ENCODE measurements at regions not wholly inside any gene's neighbourhood (a gene's known extent, or its start where the extent isn't known, plus 50 kb on each side); places are given as distances from the start of the nearest gene placed in this dataset.

GRCh38 chr3:83873550-83873949, 1085.2 kb upstream of the CADM2 start:
- TF ChIP-seq, protein P1, sequence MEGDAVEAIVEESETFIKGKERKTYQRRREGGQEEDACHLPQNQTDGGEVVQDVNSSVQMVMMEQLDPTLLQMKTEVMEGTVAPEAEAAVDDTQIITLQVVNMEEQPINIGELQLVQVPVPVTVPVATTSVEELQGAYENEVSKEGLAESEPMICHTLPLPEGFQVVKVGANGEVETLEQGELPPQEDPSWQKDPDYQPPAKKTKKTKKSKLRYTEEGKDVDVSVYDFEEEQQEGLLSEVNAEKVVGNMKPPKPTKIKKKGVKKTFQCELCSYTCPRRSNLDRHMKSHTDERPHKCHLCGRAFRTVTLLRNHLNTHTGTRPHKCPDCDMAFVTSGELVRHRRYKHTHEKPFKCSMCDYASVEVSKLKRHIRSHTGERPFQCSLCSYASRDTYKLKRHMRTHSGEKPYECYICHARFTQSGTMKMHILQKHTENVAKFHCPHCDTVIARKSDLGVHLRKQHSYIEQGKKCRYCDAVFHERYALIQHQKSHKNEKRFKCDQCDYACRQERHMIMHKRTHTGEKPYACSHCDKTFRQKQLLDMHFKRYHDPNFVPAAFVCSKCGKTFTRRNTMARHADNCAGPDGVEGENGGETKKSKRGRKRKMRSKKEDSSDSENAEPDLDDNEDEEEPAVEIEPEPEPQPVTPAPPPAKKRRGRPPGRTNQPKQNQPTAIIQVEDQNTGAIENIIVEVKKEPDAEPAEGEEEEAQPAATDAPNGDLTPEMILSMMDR (IDR thresholded peaks at IDR 0.05; ENCODE audit: low read depth, low read length, missing control alignments) = no peak
- no peak for DNase-seq
- Histone ChIP-seq H3K36me3 (replicated peaks) (no peaks in the 10 kb centered on the region), H3K27me3 (replicated peaks) (no peaks in the 10 kb centered on the region), H3K4me3 (ENCODE audit: low read depth, low read length) (no peak overlapping the region), H3K27ac (no peak overlapping the region)
- in situ Hi-C loops (cut with HindIII; ENCODE audit: low pct_ligation_motif_present, low sequenced_read_pairs) = no loop called here

DNA sequence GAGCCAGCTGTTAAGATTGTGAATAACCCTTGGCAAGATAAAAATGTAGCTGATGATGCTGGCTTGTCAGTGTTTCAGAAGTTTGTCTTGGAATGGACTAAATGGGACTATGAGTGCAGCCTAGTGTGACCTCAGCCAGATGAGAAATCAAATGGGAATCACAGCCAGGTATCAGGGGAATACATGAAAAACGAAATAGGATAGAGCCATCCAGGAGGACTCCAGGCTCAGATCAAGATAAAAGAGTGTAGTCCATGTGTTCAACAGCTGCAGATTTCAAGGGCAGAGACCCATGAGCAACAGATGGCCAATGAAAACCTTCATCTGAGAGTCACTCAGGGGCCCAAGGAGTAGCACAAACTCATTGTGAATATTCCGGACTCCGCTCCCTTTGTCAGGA, 1080.9 kb upstream of the CADM2 start:
- no peak overlapping the region for H3K27ac ChIP-seq
- no peak for DNase-seq
- H3K27me3 ChIP-seq (replicated peaks) = no peaks in the 10 kb centered on the region
- TF ChIP-seq, protein P1 (IDR thresholded peaks at IDR 0.05; ENCODE audit: low read depth, low read length, missing control alignments) = no peak
- no peaks in the 10 kb centered on the region for H3K36me3 ChIP-seq (replicated peaks)
- in situ Hi-C loops (cut with HindIII; ENCODE audit: low pct_ligation_motif_present, low sequenced_read_pairs) = no loop called here
- no peak overlapping the region for H3K4me3 ChIP-seq (ENCODE audit: low read depth, low read length)

DNA sequence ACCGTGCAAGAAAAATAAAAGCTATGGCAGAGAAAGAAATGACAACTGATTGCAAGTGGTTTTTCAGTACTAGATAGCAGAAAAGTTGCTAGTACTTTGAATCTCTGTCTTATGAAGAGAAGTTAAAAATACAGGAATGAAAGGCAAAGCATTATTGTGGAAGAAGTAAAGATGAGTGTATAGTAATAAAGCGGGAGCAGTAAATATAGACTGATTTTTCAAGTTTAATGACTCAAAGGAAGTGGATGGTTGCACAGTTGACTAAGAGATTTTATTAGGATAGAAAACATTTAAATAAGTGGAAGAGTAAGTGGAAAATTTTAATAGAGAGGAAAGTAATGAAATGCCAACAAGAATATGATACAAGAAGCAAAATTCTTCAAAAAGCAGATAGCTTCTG, 1076.1 kb upstream of the CADM2 start:
- Histone ChIP-seq H3K27me3 (replicated peaks) (no peaks in the 10 kb centered on the region), H3K4me3 (ENCODE audit: low read depth, low read length) (no peak overlapping the region), H3K27ac (no peak overlapping the region), H3K36me3 (replicated peaks) (no peaks in the 10 kb centered on the region)
- in situ Hi-C loops (cut with HindIII; ENCODE audit: low pct_ligation_motif_present, low sequenced_read_pairs) = no loop called here
- TF ChIP-seq, protein P1 (IDR thresholded peaks at IDR 0.05; ENCODE audit: low read depth, low read length, missing control alignments) = no peak
- DNase-seq = no peak

DNA sequence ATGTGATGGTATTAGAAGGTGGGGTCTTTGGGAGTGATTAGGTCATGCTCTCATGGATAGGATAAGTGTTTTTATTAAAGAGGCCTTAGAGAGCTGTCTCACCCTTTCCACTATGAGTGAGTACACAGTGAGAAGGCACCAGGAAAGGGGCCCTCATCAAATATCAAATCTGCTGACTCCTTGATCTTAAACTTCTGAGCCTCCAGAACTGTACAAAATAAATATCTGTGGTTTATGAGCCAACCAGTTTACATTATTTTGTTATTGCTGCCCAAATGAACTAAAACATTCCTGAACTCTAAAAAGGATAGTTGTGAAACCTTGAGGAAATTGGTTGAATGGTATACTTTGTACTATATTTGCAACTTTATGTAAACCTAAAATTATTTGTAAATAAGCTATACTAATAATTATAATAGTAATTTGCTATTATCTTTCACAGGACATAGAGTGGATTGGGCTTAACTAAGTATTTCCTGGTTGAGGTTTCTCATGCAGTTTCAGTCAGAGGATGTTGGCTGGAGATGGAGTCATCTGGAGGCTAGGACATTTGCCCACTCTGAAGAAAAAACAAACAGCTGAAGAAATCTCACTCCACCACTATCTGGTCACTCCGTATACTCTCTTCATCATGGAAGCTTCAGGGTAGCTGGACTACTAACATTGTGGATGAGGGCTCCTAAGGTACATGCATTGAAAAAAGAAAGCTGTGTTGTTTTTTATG, 1068.6 kb upstream of the CADM2 start:
- TF ChIP-seq, protein P1 (IDR thresholded peaks at IDR 0.05; ENCODE audit: low read depth, low read length, missing control alignments) = no peak
- H3K27ac ChIP-seq = no peak overlapping the region
- in situ Hi-C loops (cut with HindIII; ENCODE audit: low pct_ligation_motif_present, low sequenced_read_pairs) = no loop called here
- no peaks in the 10 kb centered on the region for H3K36me3 ChIP-seq (replicated peaks)
- H3K4me3 ChIP-seq (ENCODE audit: low read depth, low read length) = no peak overlapping the region
- no peaks in the 10 kb centered on the region for H3K27me3 ChIP-seq (replicated peaks)
- no peak for DNase-seq

DNA sequence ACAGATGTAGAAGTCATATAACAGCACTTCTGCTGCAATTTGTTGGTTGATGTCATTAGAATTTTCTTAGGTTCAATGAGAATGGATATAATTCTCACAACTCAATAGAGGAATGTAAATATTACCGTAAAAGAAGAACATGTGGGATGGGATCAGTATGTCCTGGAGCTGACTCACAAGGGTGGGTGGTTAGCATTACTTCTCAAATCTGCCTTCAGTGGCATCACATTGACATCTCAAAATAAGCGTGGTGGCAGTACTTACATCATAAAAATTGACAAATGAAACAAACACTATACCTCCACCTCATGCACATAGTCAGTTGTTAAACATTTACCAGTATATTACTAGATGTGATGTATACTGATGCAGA, 1068.0 kb upstream of the CADM2 start:
- H3K27me3 ChIP-seq (replicated peaks) = no peaks in the 10 kb centered on the region
- TF ChIP-seq, protein P1 (IDR thresholded peaks at IDR 0.05; ENCODE audit: low read depth, low read length, missing control alignments) = no peak

DNA sequence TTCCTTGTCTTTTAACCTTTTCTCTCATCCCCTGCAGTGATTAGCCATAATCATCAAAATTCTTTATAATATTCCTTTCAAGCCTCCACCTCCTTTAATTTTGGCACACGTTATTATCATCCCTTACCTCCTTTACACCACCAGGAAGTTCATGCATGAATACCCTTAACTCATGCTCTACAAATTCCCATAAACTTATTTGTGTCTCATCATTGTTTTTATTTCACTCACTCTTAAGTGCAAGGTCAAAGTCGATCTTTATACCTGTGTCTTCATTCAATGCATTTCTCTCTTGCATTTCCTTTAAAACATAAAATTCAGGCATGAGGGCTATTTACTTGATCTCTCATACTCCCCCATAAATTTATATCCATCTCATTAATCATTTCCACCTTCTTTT, 1064.6 kb upstream of the CADM2 start:
- Histone ChIP-seq H3K27ac (no peak overlapping the region), H3K36me3 (replicated peaks) (no peaks in the 10 kb centered on the region), H3K27me3 (replicated peaks) (no peaks in the 10 kb centered on the region), H3K4me3 (ENCODE audit: low read depth, low read length) (no peak overlapping the region)
- TF ChIP-seq, protein P1 (IDR thresholded peaks at IDR 0.05; ENCODE audit: low read depth, low read length, missing control alignments) = no peak
- DNase-seq = no peak
- in situ Hi-C loops (cut with HindIII; ENCODE audit: low pct_ligation_motif_present, low sequenced_read_pairs) = no loop called here

More for the DNA sequence above, 1068.0 kb upstream of the CADM2 start:
- Histone ChIP-seq H3K27ac (no peak overlapping the region), H3K4me3 (ENCODE audit: low read depth, low read length) (no peak overlapping the region), H3K36me3 (replicated peaks) (no peaks in the 10 kb centered on the region)
- DNase-seq = no peak
- in situ Hi-C loops (cut with HindIII; ENCODE audit: low pct_ligation_motif_present, low sequenced_read_pairs) = no loop called here

All from brain microvascular endothelial cell (primary cell).